ENCODE measurements at regions not wholly inside any gene's neighbourhood (a gene's known extent, or its start where the extent isn't known, plus 50 kb on each side); places are given as distances from the start of the nearest gene placed in this dataset.

- Histone ChIP-seq H3K4me3 (ENCODE audit: severe bottlenecking) (no peak overlapping the region), H3K9me3 (ENCODE audit: severe bottlenecking) (no peaks in the 10 kb centered on the region), H3K27me3 (ENCODE audit: insufficient read depth, poor library complexity, severe bottlenecking) (no peaks in the 10 kb centered on the region), H3K27ac (ENCODE audit: poor library complexity, severe bottlenecking) (no peak overlapping the region), H3K4me1 (ENCODE audit: insufficient read depth, poor library complexity, severe bottlenecking) (no peaks in the 10 kb centered on the region), H3K36me3 (ENCODE audit: low read depth) (no peaks in the 10 kb centered on the region)
- ATAC-seq (ENCODE audit: low read depth) (no peak), DNase-seq (ENCODE audit: low spot score) (peak; percentile 11)
- TF ChIP-seq, protein P1, sequence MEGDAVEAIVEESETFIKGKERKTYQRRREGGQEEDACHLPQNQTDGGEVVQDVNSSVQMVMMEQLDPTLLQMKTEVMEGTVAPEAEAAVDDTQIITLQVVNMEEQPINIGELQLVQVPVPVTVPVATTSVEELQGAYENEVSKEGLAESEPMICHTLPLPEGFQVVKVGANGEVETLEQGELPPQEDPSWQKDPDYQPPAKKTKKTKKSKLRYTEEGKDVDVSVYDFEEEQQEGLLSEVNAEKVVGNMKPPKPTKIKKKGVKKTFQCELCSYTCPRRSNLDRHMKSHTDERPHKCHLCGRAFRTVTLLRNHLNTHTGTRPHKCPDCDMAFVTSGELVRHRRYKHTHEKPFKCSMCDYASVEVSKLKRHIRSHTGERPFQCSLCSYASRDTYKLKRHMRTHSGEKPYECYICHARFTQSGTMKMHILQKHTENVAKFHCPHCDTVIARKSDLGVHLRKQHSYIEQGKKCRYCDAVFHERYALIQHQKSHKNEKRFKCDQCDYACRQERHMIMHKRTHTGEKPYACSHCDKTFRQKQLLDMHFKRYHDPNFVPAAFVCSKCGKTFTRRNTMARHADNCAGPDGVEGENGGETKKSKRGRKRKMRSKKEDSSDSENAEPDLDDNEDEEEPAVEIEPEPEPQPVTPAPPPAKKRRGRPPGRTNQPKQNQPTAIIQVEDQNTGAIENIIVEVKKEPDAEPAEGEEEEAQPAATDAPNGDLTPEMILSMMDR (IDR thresholded peaks at IDR 0.05; ENCODE audit: poor library complexity, severe bottlenecking) = no peak
These were observed 277.9 kb upstream of the SOX1 start for GRCh38 chr13:111789011-111789410.

GRCh38 chr13:111789420-111789819 lies 277.5 kb upstream of the SOX1 start:
- no peak overlapping the region for H3K27ac ChIP-seq (ENCODE audit: poor library complexity, severe bottlenecking)
- H3K36me3 ChIP-seq (ENCODE audit: low read depth) = no peaks in the 10 kb centered on the region
- ATAC-seq (ENCODE audit: low read depth) (no peak), DNase-seq (ENCODE audit: low spot score) (peak; percentile 34)
- H3K27me3 ChIP-seq (ENCODE audit: insufficient read depth, poor library complexity, severe bottlenecking) = no peaks in the 10 kb centered on the region
- H3K9me3 ChIP-seq (ENCODE audit: severe bottlenecking) = no peaks in the 10 kb centered on the region
- H3K4me1 ChIP-seq (ENCODE audit: insufficient read depth, poor library complexity, severe bottlenecking) = no peaks in the 10 kb centered on the region
- TF ChIP-seq, protein P1 (IDR thresholded peaks at IDR 0.05; ENCODE audit: poor library complexity, severe bottlenecking) = no peak
- no peak overlapping the region for H3K4me3 ChIP-seq (ENCODE audit: severe bottlenecking)

DNA sequence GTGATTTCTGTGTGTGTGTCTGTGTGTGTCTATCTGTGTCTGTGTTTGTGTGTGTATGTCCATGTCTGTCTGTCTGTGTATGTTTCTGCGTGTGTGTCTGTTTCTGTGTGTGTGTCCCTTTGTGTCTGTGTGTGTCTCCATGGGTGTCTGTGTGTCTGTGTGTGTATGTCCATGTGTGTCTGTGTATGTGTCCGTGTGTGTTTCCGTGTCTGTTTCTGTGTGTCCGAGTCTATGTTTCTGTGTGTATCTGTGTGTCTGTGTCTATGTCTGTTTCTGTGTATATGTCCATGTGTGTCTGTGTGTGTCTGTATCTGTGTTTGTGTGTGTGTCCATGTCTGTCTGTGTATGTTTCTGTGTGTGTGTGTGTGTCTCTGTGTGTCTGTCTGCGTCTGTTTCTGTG lies 276.3 kb upstream of the SOX1 start:
- Histone ChIP-seq H3K4me3 (ENCODE audit: severe bottlenecking) (no peak overlapping the region), H3K4me1 (ENCODE audit: insufficient read depth, poor library complexity, severe bottlenecking) (no peaks in the 10 kb centered on the region), H3K9me3 (ENCODE audit: severe bottlenecking) (no peaks in the 10 kb centered on the region), H3K27me3 (ENCODE audit: insufficient read depth, poor library complexity, severe bottlenecking) (no peaks in the 10 kb centered on the region), H3K36me3 (ENCODE audit: low read depth) (no peaks in the 10 kb centered on the region), H3K27ac (ENCODE audit: poor library complexity, severe bottlenecking) (no peak overlapping the region)
- no peak for DNase-seq (ENCODE audit: low spot score)
- ATAC-seq (ENCODE audit: low read depth) = no peak
- TF ChIP-seq, protein P1 (IDR thresholded peaks at IDR 0.05; ENCODE audit: poor library complexity, severe bottlenecking) = no peak

- DNase-seq (ENCODE audit: low spot score) = peak; percentile 31
- Histone ChIP-seq H3K27ac (ENCODE audit: poor library complexity, severe bottlenecking) (no peak overlapping the region), H3K9me3 (ENCODE audit: severe bottlenecking) (no peaks in the 10 kb centered on the region), H3K4me3 (ENCODE audit: severe bottlenecking) (no peak overlapping the region), H3K36me3 (ENCODE audit: low read depth) (no peaks in the 10 kb centered on the region), H3K27me3 (ENCODE audit: insufficient read depth, poor library complexity, severe bottlenecking) (no peaks in the 10 kb centered on the region), H3K4me1 (ENCODE audit: insufficient read depth, poor library complexity, severe bottlenecking) (no peaks in the 10 kb centered on the region)
- TF ChIP-seq, protein P1 (IDR thresholded peaks at IDR 0.05; ENCODE audit: poor library complexity, severe bottlenecking) = no peak
- ATAC-seq (ENCODE audit: low read depth) = no peak
These were observed 275.8 kb upstream of the SOX1 start for GRCh38 chr13:111791131-111791530.

GRCh38 chr13:111792956-111793355 lies 274.0 kb upstream of the SOX1 start:
- TF ChIP-seq, protein P1 (IDR thresholded peaks at IDR 0.05; ENCODE audit: poor library complexity, severe bottlenecking) = no peak
- peak; percentile 11 for DNase-seq (ENCODE audit: low spot score)

More at GRCh38 chr13:111792956-111793355, 274.0 kb upstream of the SOX1 start:
- Histone ChIP-seq H3K27me3 (ENCODE audit: insufficient read depth, poor library complexity, severe bottlenecking) (no peaks in the 10 kb centered on the region), H3K4me3 (ENCODE audit: severe bottlenecking) (no peak overlapping the region), H3K4me1 (ENCODE audit: insufficient read depth, poor library complexity, severe bottlenecking) (no peaks in the 10 kb centered on the region), H3K9me3 (ENCODE audit: severe bottlenecking) (no peaks in the 10 kb centered on the region), H3K36me3 (ENCODE audit: low read depth) (no peaks in the 10 kb centered on the region), H3K27ac (ENCODE audit: poor library complexity, severe bottlenecking) (no peak overlapping the region)
- no peak; the same call in 2 of the 3 replicates for ATAC-seq (ENCODE audit: low read depth)
